ENCODE measurements at regions not wholly inside any gene's neighbourhood (a gene's known extent, or its start where the extent isn't known, plus 50 kb on each side); places are given as distances from the start of the nearest gene placed in this dataset.
"Not testable (repeated sequence)": the region's sequence is repeated elsewhere in the genome, so short reads cannot be mapped to it uniquely, and the experiment has no call there.

- Histone ChIP-seq H3K36me3 (replicated peaks) (no peaks in the 10 kb centered on the region), H3K27ac (no peak overlapping the region), H3K4me3 (ENCODE audit: low read depth, low read length) (no peak overlapping the region), H3K27me3 (replicated peaks) (no peaks in the 10 kb centered on the region)
- no peak for DNase-seq
- no peak for TF ChIP-seq CTCF (IDR thresholded peaks at IDR 0.05; ENCODE audit: low read depth, low read length, missing control alignments)
- in situ Hi-C loops (cut with HindIII; ENCODE audit: low pct_ligation_motif_present, low sequenced_read_pairs) = no loop called here
Measured at GRCh38 chr6:51318674-51319073, 500.0 kb downstream of the TFAP2B start.

DNA sequence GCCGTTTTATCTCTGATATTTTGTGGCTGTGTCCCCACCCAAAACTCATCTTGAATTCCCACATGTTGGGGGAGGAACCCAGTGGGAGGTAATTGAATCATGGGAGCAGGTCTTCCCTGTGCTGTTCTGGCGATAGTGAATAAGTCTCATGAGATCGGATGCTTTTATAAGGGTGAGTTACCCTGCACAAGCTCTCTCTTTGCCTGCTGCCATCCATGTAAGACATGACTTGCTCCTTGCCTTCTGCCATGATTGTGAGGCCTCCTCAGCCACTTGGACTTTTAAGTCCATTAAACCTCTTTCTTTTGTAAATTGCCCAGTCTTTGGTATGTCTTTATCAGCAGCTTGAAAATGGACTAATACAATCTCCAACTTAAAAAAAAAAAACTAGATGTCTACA lies 502.8 kb downstream of the TFAP2B start:
- H3K4me3 ChIP-seq (ENCODE audit: low read depth, low read length); H3K36me3 ChIP-seq (replicated peaks); H3K27ac ChIP-seq; in situ Hi-C loops (cut with HindIII; ENCODE audit: low pct_ligation_motif_present, low sequenced_read_pairs); DNase-seq; H3K27me3 ChIP-seq (replicated peaks): not testable (repeated sequence)

DNA sequence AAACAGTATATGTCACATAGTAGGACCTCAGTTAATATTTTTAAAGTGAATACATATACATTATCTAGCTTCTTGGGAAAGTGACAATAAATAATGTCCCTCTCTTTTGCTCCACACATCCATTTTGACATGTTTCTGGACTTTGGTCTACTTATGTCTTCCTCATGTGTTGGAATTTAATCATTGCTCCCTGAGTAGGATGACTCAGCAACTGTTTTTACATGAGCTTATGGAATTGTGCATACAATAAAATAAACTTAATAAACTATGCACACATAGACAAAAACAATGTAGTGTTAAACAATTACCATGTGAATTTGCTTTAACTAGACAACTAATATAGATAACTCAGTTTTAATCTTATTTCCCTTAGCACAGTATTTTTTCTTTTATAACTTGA lies 503.8 kb downstream of the TFAP2B start:
- no peak for DNase-seq
- Histone ChIP-seq H3K4me3 (ENCODE audit: low read depth, low read length) (no peak overlapping the region), H3K36me3 (replicated peaks) (no peaks in the 10 kb centered on the region), H3K27me3 (replicated peaks) (no peaks in the 10 kb centered on the region), H3K27ac (no peak overlapping the region)
- in situ Hi-C loops (cut with HindIII; ENCODE audit: low pct_ligation_motif_present, low sequenced_read_pairs) = no loop called here
- TF ChIP-seq CTCF (IDR thresholded peaks at IDR 0.05; ENCODE audit: low read depth, low read length, missing control alignments) = no peak

GRCh38 chr6:51323056-51323455 lies 504.4 kb downstream of the TFAP2B start:
- in situ Hi-C loops (cut with HindIII; ENCODE audit: low pct_ligation_motif_present, low sequenced_read_pairs) = no loop called here
- TF ChIP-seq CTCF (IDR thresholded peaks at IDR 0.05; ENCODE audit: low read depth, low read length, missing control alignments) = no peak
- Histone ChIP-seq H3K36me3 (replicated peaks) (no peaks in the 10 kb centered on the region), H3K27ac (no peak overlapping the region), H3K27me3 (replicated peaks) (no peaks in the 10 kb centered on the region), H3K4me3 (ENCODE audit: low read depth, low read length) (no peak overlapping the region)
- DNase-seq = no peak

GRCh38 chr6:51330971-51331370 lies 512.3 kb downstream of the TFAP2B start:
- Histone ChIP-seq H3K36me3 (replicated peaks) (no peaks in the 10 kb centered on the region), H3K27me3 (replicated peaks) (no peaks in the 10 kb centered on the region), H3K4me3 (ENCODE audit: low read depth, low read length) (no peak overlapping the region), H3K27ac (no peak overlapping the region)
- TF ChIP-seq CTCF (IDR thresholded peaks at IDR 0.05; ENCODE audit: low read depth, low read length, missing control alignments) = no peak
- in situ Hi-C loops (cut with HindIII; ENCODE audit: low pct_ligation_motif_present, low sequenced_read_pairs) = no loop called here
- no peak for DNase-seq

GRCh38 chr6:51335543-51335942 lies 516.9 kb downstream of the TFAP2B start:
- in situ Hi-C loops (cut with HindIII; ENCODE audit: low pct_ligation_motif_present, low sequenced_read_pairs) = no loop called here
- no peak overlapping the region for H3K27ac ChIP-seq

More at GRCh38 chr6:51335543-51335942, 516.9 kb downstream of the TFAP2B start:
- no peaks in the 10 kb centered on the region for H3K27me3 ChIP-seq (replicated peaks)
- no peak overlapping the region for H3K4me3 ChIP-seq (ENCODE audit: low read depth, low read length)
- TF ChIP-seq CTCF (IDR thresholded peaks at IDR 0.05; ENCODE audit: low read depth, low read length, missing control alignments) = no peak
- DNase-seq = no peak
- H3K36me3 ChIP-seq (replicated peaks) = no peaks in the 10 kb centered on the region

Data from brain microvascular endothelial cell (primary cell).